ENCODE measurements at regions not wholly inside any gene's neighbourhood (a gene's known extent, or its start where the extent isn't known, plus 50 kb on each side); places are given as distances from the start of the nearest gene placed in this dataset.

DNA sequence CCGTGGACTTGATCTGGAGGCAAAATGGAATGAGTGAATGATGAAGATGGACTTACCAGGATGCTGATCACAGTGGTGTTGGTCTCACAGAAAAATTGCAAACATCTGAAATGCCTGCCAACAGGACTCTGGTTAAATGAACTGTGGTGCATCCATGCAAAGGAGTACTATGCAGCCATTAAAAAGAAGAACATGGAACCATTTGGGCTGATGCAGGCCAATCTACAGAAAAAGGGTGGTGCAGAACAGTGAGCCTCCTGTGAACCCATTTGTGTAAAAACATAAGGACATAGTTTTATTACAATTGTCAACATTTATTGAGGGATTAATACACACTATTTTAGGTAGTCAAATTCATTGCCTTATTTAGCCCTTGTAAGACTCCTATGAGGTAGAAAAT, 111.9 kb downstream of the MN1 start:
- Histone ChIP-seq H3K27me3 (ENCODE audit: control insufficient read depth, insufficient read depth, low read length) (peaks cover 4% of the 10 kb centered on the region), H3K36me3 (ENCODE audit: control insufficient read depth, insufficient read depth, low read length) (no peaks in the 10 kb centered on the region), H3K4me3 (ENCODE audit: low read depth, low read length) (no peak overlapping the region)
- DNase-seq (ENCODE audit: low read depth): no peak
- TF ChIP-seq, protein P1, sequence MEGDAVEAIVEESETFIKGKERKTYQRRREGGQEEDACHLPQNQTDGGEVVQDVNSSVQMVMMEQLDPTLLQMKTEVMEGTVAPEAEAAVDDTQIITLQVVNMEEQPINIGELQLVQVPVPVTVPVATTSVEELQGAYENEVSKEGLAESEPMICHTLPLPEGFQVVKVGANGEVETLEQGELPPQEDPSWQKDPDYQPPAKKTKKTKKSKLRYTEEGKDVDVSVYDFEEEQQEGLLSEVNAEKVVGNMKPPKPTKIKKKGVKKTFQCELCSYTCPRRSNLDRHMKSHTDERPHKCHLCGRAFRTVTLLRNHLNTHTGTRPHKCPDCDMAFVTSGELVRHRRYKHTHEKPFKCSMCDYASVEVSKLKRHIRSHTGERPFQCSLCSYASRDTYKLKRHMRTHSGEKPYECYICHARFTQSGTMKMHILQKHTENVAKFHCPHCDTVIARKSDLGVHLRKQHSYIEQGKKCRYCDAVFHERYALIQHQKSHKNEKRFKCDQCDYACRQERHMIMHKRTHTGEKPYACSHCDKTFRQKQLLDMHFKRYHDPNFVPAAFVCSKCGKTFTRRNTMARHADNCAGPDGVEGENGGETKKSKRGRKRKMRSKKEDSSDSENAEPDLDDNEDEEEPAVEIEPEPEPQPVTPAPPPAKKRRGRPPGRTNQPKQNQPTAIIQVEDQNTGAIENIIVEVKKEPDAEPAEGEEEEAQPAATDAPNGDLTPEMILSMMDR (IDR thresholded peaks at IDR 0.05; ENCODE audit: insufficient read depth, low read length, poor library complexity, severe bottlenecking): no peak

DNA sequence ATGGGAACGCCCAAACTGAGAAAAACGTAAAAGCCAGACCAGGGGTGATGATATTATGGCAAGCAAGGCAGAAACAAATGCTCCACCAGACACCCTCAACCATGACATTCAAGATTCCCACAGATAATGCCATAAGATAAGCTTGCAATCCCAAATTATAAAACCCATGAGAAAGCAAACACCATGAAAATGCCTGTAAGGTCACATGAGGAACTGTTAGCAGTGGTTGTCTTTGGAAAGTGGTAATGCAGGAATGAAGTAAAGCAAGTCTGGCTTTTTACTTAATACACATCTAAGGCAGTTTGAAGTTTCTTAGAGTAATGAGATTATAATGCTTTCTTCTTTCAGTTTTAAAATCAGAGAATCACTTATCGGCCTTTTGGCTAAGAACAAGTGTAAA, 111.0 kb downstream of the MN1 start:
- TF ChIP-seq, protein P1 (IDR thresholded peaks at IDR 0.05; ENCODE audit: insufficient read depth, low read length, poor library complexity, severe bottlenecking): no peak
- Histone ChIP-seq H3K27me3 (ENCODE audit: control insufficient read depth, insufficient read depth, low read length) (peaks cover 4% of the 10 kb centered on the region), H3K36me3 (ENCODE audit: control insufficient read depth, insufficient read depth, low read length) (no peaks in the 10 kb centered on the region), H3K4me3 (ENCODE audit: low read depth, low read length) (no peak overlapping the region)
- no peak for DNase-seq (ENCODE audit: low read depth)

DNA sequence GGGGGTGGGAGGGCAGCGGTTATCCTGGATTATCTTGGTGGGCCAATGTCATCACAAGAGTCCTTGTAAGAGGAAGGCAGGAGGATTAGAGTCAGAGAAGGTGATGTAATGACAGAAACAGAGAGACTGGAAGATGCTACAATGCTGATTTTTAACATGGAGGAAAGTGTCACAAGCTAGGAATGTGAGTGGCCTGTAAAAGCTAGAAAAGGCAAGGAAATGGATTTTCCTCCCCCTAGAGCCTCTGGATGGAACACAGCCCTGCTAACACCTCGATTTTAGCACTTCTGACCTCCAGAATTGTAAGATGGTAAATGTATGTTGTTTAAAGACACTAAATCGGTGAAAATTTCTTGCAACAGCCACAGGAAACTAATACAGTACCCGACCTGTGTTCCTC, 109.3 kb downstream of the MN1 start:
- no peak for DNase-seq (ENCODE audit: low read depth)
- TF ChIP-seq, protein P1 (IDR thresholded peaks at IDR 0.05; ENCODE audit: insufficient read depth, low read length, poor library complexity, severe bottlenecking): no peak
- no peak overlapping the region for H3K4me3 ChIP-seq (ENCODE audit: low read depth, low read length)
- H3K27me3 ChIP-seq (ENCODE audit: control insufficient read depth, insufficient read depth, low read length): peaks cover 4% of the 10 kb centered on the region
- no peaks in the 10 kb centered on the region for H3K36me3 ChIP-seq (ENCODE audit: control insufficient read depth, insufficient read depth, low read length)

DNA sequence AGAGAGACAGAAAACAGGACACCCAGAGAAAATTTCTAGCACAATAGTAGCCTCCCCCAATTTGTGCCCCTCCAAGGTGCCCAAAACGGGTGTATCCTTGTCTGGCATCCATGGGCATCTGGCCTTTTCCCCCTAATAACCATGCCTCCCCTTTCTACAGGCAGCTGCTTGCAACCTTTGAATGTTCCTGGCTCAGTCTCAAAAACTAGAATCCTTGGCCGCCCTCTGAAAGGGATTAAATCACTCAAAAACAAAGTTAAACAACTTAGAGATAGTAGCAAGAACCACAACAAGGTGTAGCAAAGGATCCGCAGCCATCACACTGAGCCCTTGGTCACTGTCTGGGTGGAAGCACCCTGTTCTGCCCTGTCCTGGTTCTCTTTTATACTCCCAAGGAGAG, 105.6 kb downstream of the MN1 start:
- no peak overlapping the region for H3K4me3 ChIP-seq (ENCODE audit: low read depth, low read length)
- no peaks in the 10 kb centered on the region for H3K36me3 ChIP-seq (ENCODE audit: control insufficient read depth, insufficient read depth, low read length)
- DNase-seq (ENCODE audit: low read depth): no peak
- peaks cover 4% of the 10 kb centered on the region for H3K27me3 ChIP-seq (ENCODE audit: control insufficient read depth, insufficient read depth, low read length)
- TF ChIP-seq, protein P1 (IDR thresholded peaks at IDR 0.05; ENCODE audit: insufficient read depth, low read length, poor library complexity, severe bottlenecking): no peak

DNA sequence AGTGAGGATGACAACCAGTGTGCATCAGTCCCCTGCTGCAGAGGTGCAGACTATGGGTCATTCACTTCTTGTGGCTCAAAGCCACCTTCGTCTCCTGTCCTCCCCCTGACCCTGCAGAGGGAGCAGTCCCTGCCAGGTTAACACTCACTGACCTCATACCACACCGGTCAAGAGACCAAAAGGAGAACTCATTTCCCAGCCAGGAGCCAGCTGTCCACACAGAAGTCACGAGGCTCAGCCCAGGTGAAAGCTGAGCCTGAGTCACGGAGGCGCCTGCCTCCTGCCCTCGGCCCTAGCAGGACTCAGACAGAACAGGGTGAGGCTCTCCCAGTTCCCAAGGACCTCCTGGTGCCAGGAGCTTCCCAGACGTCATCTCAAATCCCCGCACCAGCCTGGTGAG, 103.7 kb downstream of the MN1 start:
- Histone ChIP-seq H3K27me3 (ENCODE audit: control insufficient read depth, insufficient read depth, low read length) (peaks cover 5% of the 10 kb centered on the region), H3K36me3 (ENCODE audit: control insufficient read depth, insufficient read depth, low read length) (no peaks in the 10 kb centered on the region), H3K4me3 (ENCODE audit: low read depth, low read length) (no peak overlapping the region)
- TF ChIP-seq, protein P1 (IDR thresholded peaks at IDR 0.05; ENCODE audit: insufficient read depth, low read length, poor library complexity, severe bottlenecking): no peak
- DNase-seq (ENCODE audit: low read depth): no peak

Data from kidney epithelial cell (primary cell).